Superior temporal gyrus (tissue), 1 donor: ENCODE measurements at regions not wholly inside any gene's neighbourhood (a gene's known extent, or its start where the extent isn't known, plus 50 kb on each side); places are given as distances from the start of the nearest gene placed in this dataset.

Experiments used
- DNase-seq: peaks from one replicate; pipeline ENCODE4 v3.0.0-alpha.2; 2016; ENCODE audit errors: extremely low spot score

- no peak for DNase-seq
These were observed 456.5 kb upstream of the CPEB2 start for GRCh38 chr4:14545807-14546206.

GRCh38 chr4:14552119-14552518 is 450.2 kb upstream of the CPEB2 start:
- no peak for DNase-seq

- DNase-seq = no peak
These were observed 442.6 kb upstream of the CPEB2 start for GRCh38 chr4:14559646-14560045.

DNA sequence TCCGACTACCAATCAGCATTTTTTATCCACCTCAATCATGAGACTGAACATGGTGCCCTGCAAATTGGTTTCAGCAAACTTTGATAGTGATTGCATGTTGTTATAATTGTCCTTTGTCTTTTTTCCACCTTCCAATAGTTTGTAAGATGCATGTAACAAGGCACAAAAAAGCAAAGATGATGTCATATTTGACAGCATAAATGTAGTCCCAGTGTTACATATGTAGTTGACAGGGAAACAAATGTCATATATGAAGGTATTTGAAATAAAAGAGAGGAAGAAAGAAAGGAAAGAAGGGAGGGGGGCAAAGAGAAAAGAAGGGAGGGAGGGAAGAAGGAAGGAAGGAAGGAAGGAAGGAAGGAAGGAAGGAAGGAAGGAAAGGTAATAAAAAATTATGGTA is 441.7 kb upstream of the CPEB2 start:
- no peak for DNase-seq

GRCh38 chr4:14562901-14563300 is 439.4 kb upstream of the CPEB2 start:
- DNase-seq = no peak

DNA sequence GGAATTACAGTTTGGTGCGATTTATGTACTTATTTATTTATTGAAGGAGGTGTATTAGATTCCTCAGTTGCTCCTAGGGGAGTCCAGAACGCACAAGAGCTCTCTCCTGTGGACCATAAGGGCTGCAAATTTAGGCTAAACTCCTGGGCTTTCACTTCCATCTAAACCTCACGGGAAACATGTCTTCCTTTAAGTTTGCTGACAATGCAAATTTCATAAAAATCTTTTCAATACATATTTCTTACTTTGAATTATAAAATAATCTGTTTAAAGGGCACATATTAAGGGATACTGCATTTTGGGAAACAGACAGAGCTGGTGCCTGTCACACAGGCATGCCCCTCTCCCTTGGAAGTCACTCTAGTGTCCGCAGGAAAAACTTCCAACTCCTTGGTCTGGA is 438.0 kb upstream of the CPEB2 start:
- DNase-seq = no peak

DNA sequence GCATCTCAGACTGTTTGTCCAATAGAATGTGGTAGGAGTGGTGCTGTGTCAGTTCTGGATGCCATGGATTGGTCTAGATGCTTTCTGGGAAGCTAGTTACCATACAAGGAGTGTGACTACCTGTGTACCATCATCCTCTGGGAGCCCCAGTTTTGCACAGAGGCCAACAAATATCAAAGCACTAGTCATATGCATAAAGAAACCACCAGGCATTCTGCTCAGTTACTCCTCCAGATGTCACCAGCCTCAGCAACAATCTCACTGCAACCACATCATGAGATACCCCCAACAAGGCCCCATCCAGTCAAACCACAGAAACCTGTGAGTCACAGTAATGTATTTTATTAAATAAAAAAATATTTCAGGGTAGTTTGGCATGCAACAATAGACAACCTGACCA is 435.8 kb upstream of the CPEB2 start:
- DNase-seq = no peak

GRCh38 chr4:14568351-14568750 is 433.9 kb upstream of the CPEB2 start:
- no peak for DNase-seq

DNA sequence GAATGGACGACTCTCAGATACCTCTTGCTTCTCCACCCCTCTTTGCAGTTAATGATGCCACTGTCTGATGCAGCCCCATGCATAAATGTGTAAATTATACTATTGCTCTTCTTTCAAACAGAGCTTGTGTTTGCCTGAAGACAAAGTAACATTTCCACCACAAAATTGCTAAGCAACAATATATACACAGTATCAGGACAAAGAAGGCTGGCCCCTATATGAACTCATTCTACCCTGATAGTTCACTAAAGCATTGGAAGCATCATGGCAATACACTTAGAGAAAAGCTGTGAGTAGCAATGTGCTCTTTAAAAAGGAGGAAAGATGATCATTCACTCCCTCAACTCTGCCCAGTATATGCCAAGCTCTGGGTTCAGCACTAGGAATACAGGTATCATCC is 427.0 kb upstream of the CPEB2 start:
- no peak for DNase-seq

- no peak for DNase-seq
These were observed 426.4 kb upstream of the CPEB2 start for GRCh38 chr4:14575919-14576318.

DNA sequence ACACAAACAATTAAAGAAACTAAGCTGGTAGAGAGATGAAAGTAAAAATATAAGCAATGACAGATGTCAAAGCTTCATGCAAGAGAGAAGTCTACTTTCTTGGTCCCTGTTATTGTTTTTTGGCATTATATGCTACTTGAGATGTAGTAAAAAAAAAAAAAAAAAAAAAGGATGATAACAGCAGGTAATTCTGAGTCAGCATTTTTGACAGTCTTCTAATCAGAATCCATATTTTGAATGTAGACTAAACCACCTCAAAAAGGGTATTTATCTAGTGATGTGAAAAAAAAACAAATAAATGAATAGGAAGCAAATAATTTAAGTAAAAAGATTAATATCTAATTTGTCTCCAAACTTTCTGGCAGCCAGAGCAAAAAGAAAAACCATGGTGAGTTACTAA is 422.2 kb upstream of the CPEB2 start:
- no peak for DNase-seq

DNA sequence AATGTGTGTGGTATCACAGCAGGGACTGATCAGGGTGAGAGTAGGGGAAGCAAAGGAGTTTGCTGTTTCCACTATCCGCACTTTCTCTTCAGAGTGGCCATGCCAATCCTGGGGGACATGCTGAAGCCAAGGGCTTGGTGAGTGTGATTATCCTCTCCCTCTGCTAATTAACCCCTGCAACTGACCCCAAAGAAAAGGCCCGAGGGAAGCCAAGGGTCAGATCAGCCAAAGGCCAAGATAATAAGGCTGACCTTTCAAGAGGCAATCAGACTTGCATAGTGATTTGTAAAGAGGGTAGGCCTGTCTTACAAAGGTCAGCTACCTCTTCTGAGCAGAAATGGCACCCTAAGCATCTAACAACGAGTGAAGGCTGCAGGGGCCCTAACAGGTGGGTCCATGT is 420.5 kb upstream of the CPEB2 start:
- no peak for DNase-seq

DNA sequence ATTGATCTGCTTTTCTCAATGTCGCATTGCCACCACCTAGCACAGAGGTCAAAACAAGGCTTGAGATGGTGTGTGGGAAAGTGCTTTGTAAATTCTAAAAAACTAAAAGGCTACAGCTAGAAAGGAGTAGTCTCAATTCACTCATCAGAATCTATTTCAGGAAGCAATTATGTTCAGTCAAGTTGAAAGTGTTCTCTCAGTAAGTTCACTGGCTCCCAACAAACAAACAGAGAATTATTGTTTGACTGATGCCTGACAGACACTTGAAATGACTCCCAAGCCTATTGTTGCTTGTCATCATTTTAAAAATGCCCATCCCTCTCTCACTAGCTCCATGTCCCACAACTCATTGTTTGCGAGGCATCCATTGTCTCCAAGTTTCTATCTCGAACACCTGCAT is 419.6 kb upstream of the CPEB2 start:
- no peak for DNase-seq

GRCh38 chr4:14583331-14583730 is 418.9 kb upstream of the CPEB2 start:
- DNase-seq = no peak

GRCh38 chr4:14583752-14584151 is 418.5 kb upstream of the CPEB2 start:
- no peak for DNase-seq

GRCh38 chr4:14592950-14593349 is 409.3 kb upstream of the CPEB2 start:
- no peak for DNase-seq

- no peak for DNase-seq
These were observed 406.3 kb upstream of the CPEB2 start for GRCh38 chr4:14596028-14596427.

GRCh38 chr4:14596437-14596836 is 405.8 kb upstream of the CPEB2 start:
- no peak for DNase-seq

- DNase-seq = no peak
These were observed 405.4 kb upstream of the CPEB2 start for GRCh38 chr4:14596904-14597303.

GRCh38 chr4:14602206-14602605 is 400.1 kb upstream of the CPEB2 start:
- DNase-seq = no peak

- no peak for DNase-seq
These were observed 395.3 kb upstream of the CPEB2 start for GRCh38 chr4:14607001-14607400.

- DNase-seq = no peak
These were observed 394.7 kb upstream of the CPEB2 start for GRCh38 chr4:14607578-14607977.

DNA sequence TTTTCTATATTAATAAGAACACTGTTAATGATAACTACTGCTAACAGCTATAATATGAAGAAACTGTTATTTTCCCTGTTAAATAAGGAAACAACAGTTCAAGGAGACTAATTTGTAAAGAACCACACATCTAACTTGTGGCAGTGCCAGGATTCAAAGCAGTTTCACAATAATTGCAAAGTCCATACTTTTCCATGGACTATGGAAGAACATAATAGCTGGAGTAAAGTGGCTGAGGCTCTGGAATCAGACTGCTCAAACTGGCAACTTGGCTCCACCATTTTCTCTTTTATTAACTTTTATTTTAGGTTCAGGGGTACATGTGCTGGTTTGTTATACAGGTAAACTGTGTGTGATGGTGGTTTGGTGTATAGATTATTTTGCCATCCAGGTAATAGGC is 393.7 kb upstream of the CPEB2 start:
- DNase-seq = no peak

DNA sequence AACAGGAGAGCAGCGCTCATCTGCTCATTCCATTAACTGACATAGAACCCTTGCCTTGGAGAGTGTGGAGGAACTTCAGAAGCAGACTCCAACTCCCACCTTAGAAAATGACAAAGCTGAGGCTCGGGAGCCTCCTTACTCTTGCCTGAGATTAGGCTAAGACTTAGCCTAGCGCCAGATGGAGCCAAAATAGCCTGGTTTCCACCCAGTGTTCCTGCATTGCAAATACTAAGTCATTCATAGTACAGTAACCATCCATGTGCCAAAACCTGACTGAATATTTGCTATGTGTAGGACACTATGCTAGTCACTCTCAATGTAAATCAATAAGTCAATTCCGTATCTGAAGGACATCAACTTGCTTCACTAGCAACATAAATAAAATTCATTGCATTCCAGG is 387.4 kb upstream of the CPEB2 start:
- no peak for DNase-seq

GRCh38 chr4:14615671-14616070 is 386.6 kb upstream of the CPEB2 start:
- no peak for DNase-seq
